Breast epithelium (tissue), 4 donors: ENCODE measurements at regions not wholly inside any gene's neighbourhood (a gene's known extent, or its start where the extent isn't known, plus 50 kb on each side); places are given as distances from the start of the nearest gene placed in this dataset.

Experiments
- DNase-seq, 2 donors: peaks; one replicate each; pipeline ENCODE4 v3.0.0-alpha.2; 2019; ENCODE audit warnings: low spot score in 2 of 2
- H3K27ac ChIP-seq, 2 donors: fragments of 200-600 bp; sonication (generic) in 1 of 2; one replicate each; pipeline ENCODE4 v1.5.1; 2016 to 2019; ENCODE audit warnings: mild to moderate bottlenecking in 1 of 2
- H3K27me3 ChIP-seq, 2 donors: fragments of 200-600 bp; sonication (generic) in 1 of 2; one replicate each; pipeline versions ENCODE4 v1.5.1 to v1.6.0; 2017 to 2019; ENCODE audit warnings: control low read depth in 1 of 2, mild to moderate bottlenecking in 1 of 2
- H3K36me3 ChIP-seq: fragments of 200-600 bp; one replicate; pipeline ENCODE4 v1.5.1; 2019
- H3K4me1 ChIP-seq, 2 donors: fragments of 200-600 bp; sonication (generic); one replicate each; pipeline ENCODE4 v1.5.1; 2016 to 2019; ENCODE audit warnings: control low read depth in 1 of 2
- H3K4me3 ChIP-seq, 3 donors: fragments of 200-600 bp; sonication (generic); 1 replicate in 2 of 3; 2 replicates in 1 of 3; pipeline ENCODE4 v1.5.1; 2016 to 2019; ENCODE audit warnings: mild to moderate bottlenecking in 3 of 3, moderate library complexity in 2 of 3
- H3K9me3 ChIP-seq, 2 donors: fragments of 200-600 bp; sonication (generic) in 1 of 2; one replicate each; pipeline ENCODE4 v1.5.1; 2016 to 2019; ENCODE audit warnings: control low read depth in 1 of 2
- CTCF ChIP-seq, 3 donors: fragments of 450-650 bp; IDR thresholded peaks; one replicate each; pipeline ENCODE4 v1.5.1; 2016 to 2017; ENCODE audit warnings: antibody characterized with exemption in 3 of 3, mild to moderate bottlenecking in 3 of 3, moderate library complexity in 3 of 3
- POLR2A ChIP-seq: fragments of 450-650 bp; IDR thresholded peaks from one replicate; pipeline ENCODE4 v1.6.1; 2016; ENCODE audit warnings: antibody characterized with exemption, mild to moderate bottlenecking, moderate library complexity
- POLR2AphosphoS5 ChIP-seq, 3 donors: sonication (generic); formaldehyde crosslinking; IDR thresholded peaks; one replicate each; pipeline ENCODE4 v1.6.1; 2017; ENCODE audit warnings: antibody characterized with exemption in 3 of 3
- intact Hi-C: fragments of 100-400 bp; cut with DNase I; formaldehyde crosslinking; loops from one replicate; pipeline ENCODE4 v1.15.1; 2023; ENCODE audit warnings: low total_unique reads

- no peaks in the 10 kb centered on the region for H3K4me1 ChIP-seq
- no peak overlapping the region for H3K4me3 ChIP-seq
- H3K9me3 ChIP-seq = no peaks in the 10 kb centered on the region
- intact Hi-C loops = no loop called here
- H3K36me3 ChIP-seq = no peaks in the 10 kb centered on the region
- no peak overlapping the region for H3K27ac ChIP-seq
- DNase-seq = no peak
- no peaks in the 10 kb centered on the region for H3K27me3 ChIP-seq
- TF ChIP-seq POLR2AphosphoS5 (IDR thresholded peaks at IDR 0.05) (no peak), CTCF (IDR thresholded peaks at IDR 0.05) (no peak), POLR2A (no peak)
Measured at GRCh38 chr4:159543831-159544230, 441.0 kb downstream of the RAPGEF2 start.

GRCh38 chr4:159545556-159545955 is 442.7 kb downstream of the RAPGEF2 start:
- no peak for TF ChIP-seq CTCF (IDR thresholded peaks at IDR 0.05)
- H3K4me3 ChIP-seq = no peak overlapping the region
- no peak overlapping the region for H3K27ac ChIP-seq
- DNase-seq = no peak
- intact Hi-C loops = no loop called here
- H3K36me3 ChIP-seq = no peaks in the 10 kb centered on the region
- H3K4me1 ChIP-seq = no peaks in the 10 kb centered on the region
- no peaks in the 10 kb centered on the region for H3K27me3 ChIP-seq
- H3K9me3 ChIP-seq = no peaks in the 10 kb centered on the region

GRCh38 chr4:159547645-159548308 is 444.9 kb downstream of the RAPGEF2 start:
- no peaks in the 10 kb centered on the region for H3K36me3 ChIP-seq
- no peaks in the 10 kb centered on the region for H3K9me3 ChIP-seq
- intact Hi-C loops = no loop called here
- DNase-seq = no peak
- H3K4me3 ChIP-seq = no peak overlapping the region
- H3K27me3 ChIP-seq = no peaks in the 10 kb centered on the region
- H3K27ac ChIP-seq = no peak overlapping the region
- H3K4me1 ChIP-seq = no peaks in the 10 kb centered on the region
- TF ChIP-seq POLR2A (no peak), POLR2AphosphoS5 (IDR thresholded peaks at IDR 0.05) (no peak), CTCF (IDR thresholded peaks at IDR 0.05) (no peak)

GRCh38 chr4:159549098-159549518 is 446.2 kb downstream of the RAPGEF2 start:
- Histone ChIP-seq H3K27ac (no peak overlapping the region), H3K27me3 (no peaks in the 10 kb centered on the region), H3K9me3 (no peaks in the 10 kb centered on the region), H3K4me1 (no peaks in the 10 kb centered on the region), H3K4me3 (no peak overlapping the region), H3K36me3 (no peaks in the 10 kb centered on the region)
- no peak for TF ChIP-seq CTCF (IDR thresholded peaks at IDR 0.05)
- TF ChIP-seq POLR2AphosphoS5 (IDR thresholded peaks at IDR 0.05) = no peak
- no peak for TF ChIP-seq POLR2A
- no peak for DNase-seq
- intact Hi-C loops = no loop called here

GRCh38 chr4:159551281-159551680 is 448.4 kb downstream of the RAPGEF2 start:
- Histone ChIP-seq H3K27ac (no peak overlapping the region), H3K36me3 (no peaks in the 10 kb centered on the region), H3K4me3 (no peak overlapping the region), H3K9me3 (no peaks in the 10 kb centered on the region), H3K27me3 (no peaks in the 10 kb centered on the region), H3K4me1 (no peaks in the 10 kb centered on the region)
- no peak for DNase-seq
- intact Hi-C loops = no loop called here
- TF ChIP-seq POLR2A (no peak), POLR2AphosphoS5 (IDR thresholded peaks at IDR 0.05) (no peak), CTCF (IDR thresholded peaks at IDR 0.05) (no peak)
